HG03342 (cell line): ENCODE measurements at regions not wholly inside any gene's neighbourhood (a gene's known extent, or its start where the extent isn't known, plus 50 kb on each side); places are given as distances from the start of the nearest gene placed in this dataset.

ENCODE experiments used
- ATAC-seq: cut with Tn5 transposase; IDR thresholded peaks from one replicate; pipeline ENCODE4 v1.9.1; 2021; ENCODE audit warnings: mild to moderate bottlenecking, moderate library complexity; ENCODE audit not compliant: unreplicated experiment

DNA sequence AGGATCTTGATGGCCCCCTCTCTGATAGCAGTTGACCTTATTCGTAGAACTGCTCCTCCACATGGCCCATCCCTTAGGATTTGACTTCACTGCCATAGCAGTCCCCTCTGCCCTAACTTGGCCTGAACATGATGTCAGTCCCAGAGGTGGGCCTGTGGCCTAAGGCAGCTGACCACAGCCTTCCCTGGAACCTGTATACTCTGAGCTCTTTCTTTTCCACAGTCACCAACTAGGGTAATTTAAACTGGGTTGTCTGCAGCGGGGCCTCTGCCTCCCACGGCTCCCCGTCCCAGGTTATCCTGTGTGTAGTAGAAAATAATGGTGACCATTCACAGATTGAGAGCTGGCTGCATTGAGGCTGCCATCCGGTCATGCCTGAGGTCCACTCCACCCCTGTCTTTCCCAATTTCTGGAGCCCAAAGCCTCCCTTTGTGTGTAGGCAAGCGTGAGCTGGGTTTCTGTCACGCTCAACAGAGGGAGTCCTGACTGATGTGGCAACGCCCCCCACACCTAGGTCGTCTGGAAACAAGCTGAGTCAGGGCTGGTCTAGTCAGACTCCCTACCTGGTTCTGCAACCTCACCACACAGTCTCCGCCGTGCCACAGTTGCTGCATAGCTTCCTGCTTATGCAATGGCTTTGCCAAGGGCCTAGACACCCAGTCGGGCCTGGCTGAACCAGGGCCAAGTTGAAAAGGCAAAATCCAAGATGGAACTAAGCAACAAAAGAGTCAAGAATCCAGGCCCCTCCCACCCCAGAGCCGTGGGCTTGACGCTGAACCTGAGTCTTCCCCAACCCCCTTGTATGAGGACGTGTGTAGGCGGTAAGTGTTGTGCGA, 284.5 kb downstream of the XXYLT1 start:
- ATAC-seq, result no peak

DNA sequence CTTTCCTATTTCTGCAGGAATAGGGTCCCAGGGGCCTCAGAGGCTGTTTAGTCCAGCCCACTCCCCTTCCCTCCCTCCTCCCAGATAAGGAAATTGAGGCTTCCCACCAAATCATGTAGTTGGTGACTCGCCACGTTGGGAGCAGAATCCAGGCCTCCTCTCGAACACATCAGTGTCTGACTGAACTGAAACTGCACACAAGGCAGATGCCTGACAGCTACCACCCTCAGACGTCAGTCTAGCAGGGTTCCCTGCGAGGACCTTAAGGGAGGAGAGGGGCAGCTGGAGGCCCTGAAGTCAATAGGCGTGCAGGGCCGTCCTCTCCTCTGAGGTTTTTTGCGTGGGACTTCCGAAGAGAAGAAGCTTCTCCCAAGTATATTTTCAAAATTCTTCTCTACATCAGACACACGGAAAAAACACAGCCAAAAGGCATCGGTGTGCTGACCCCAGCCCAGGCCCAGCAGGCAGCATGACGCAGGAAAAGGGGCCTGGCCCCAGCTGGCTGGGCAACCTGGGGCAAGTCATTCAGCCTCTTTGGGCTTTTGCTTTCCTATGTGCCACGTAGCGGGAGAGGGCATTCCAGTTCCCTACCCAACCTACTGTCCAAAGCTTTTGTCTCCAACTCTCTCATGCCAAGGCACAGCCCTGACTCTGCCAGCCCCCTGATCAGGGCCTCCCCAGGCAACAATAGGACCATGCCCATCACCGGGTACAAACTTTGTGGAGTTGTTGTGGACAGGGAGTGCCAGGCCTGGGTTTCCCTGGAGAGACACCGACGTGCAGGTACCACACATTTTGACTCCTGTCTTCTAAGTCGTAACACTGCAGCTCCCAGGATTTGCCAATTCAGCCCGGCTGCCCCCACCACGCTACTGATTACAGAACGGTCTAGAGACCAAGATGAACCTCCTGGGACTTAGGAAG, 283.1 kb downstream of the XXYLT1 start:
- no peak for ATAC-seq

DNA sequence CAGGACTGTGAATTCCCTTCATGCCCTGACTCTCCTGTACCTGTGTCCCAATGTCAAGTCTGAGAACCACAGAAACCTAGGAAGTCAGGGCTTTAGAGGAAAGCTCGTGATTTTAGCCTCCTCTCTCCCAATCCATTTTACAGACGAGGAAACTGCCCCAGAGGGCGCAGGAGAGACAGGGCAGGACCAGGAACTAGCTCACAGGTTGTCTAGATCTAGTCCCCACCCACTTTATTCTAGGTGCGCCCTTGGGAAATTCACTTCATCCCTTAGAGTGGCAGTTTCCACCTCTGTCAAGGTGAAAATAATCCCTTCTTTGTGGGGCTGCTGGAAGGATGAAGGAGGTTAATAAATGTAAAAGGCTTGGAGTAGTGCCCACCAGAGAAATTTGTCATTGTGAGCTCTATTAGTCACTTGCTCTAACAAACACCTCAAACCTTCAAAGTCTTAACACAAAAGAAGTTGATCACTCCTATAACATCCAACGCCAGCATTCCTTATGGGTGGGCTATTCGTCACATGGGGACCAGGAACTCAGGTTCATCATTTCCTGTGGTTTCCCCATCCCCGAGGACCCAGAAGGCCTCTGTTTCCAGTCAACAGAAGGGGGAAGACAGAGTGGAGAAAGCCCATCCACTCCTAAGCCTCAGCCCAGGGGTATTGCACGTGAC, 282.3 kb downstream of the XXYLT1 start:
- ATAC-seq, result no peak

DNA sequence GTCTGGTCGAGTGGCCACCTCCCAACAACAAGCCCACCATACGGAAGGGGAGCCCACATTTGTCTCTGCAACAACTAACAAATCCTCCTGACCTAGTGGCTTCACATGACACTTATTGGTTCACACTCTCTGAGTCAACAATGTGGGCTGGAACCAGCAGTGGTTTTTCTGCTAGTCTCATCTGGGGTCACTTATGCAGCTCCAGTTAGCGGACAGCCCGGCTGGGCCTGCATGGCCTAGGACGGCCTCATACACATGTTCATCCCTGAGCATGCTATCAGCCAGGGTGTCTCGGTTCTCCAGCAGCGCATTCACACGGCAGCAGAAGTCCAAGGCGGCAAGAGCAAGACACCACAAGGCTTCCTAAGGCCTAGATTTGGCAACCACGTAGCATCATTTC, 281.7 kb downstream of the XXYLT1 start:
- ATAC-seq, result no peak

DNA sequence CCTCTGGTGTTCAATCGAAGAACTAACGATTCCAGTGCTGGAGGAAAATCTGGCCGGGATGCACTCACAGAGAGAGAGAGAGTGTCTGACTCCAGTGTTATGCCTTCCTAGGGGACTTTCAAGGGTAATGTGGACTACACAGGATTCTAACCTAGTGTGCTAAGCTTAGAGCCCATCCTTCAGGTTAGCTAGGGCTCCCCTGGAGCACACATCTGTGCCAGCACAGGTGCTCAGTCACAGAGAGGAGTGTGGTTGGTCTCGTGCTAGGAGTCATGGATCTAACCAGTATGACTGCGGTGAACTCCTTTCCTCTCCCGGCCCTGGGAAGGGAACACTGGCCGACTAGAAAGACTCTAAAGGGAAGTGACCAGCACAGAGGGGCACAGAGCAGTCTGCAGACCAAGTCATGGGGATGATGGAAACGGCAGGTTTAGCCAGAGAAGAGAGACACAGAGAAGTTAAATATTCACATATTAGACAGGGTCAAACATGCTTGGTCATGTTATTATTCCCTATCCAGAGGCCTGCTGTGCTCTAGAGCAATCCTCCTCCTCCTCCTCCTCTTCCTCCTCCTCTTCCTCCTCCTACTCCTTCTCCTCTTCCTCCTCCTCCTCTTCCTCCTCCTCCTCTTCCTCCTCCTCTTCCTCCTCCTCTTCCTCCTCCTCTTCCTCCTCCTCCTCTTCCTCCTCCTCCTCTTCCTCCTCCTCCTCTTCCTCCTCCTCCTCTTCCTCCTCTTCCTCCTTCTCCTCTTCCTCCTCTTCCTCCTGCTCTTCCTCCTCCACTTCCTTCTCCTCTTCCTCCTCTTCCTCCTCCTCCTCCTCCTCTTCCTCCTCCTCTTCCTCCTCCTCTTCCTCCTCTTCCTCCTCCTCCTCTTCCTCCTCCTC, 280.3 kb downstream of the XXYLT1 start:
- no peak for ATAC-seq

DNA sequence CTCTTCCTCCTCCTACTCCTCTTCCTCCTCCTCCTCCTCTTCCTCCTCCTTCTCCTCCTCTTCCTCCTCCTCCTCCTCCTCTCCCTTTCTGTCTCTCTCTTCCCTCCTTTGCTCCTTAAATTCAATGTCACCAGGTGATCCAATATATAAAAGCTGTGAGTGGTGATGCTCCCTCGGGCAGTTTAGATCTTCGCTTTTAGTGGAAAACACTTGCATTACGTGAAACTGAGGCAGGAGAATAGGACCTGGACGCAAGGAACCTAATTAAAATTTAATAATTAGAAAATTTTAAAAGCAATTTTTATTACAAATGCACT, 279.7 kb downstream of the XXYLT1 start:
- no peak for ATAC-seq

DNA sequence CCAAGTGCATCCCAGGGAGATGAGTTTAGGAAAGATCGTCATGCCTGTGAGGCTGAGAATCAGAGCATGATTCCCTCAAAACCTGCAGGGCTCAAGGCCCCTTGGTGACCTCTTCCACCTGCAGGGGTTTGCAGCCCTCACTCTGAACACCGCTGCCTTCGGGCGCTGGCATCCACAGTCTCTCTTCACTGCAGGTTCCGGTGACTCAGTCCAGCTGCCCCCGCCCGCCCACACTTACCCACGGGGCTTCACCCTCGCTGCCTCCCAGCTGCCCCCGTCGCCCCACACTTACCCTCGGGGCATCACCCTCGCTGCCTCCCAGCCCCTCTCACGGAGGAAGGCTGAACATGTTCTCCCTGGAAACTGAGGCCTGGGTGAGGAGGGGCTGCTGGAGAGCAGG, 277.1 kb downstream of the XXYLT1 start:
- no peak for ATAC-seq

DNA sequence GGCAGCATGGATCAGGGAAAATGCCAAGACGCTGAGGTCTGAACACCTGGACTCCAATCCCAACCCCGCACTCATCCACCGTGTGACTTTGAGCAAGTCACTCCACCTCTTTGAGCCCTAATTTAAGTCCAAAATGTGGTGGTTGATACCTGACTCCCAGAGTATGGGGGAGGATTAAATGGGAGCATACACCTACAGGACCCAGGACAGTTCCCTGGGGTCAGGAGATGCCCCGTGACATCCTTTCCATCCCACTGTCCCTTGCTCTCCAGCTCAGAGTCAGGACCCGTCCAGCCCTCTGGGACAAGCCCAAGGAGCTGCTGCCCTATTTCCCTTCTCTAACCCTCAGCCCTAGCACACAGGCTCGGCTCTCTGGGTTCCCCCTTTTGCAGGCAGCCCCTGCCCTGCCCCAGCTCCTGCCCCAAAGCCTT, 276.4 kb downstream of the XXYLT1 start:
- ATAC-seq, result no peak

DNA sequence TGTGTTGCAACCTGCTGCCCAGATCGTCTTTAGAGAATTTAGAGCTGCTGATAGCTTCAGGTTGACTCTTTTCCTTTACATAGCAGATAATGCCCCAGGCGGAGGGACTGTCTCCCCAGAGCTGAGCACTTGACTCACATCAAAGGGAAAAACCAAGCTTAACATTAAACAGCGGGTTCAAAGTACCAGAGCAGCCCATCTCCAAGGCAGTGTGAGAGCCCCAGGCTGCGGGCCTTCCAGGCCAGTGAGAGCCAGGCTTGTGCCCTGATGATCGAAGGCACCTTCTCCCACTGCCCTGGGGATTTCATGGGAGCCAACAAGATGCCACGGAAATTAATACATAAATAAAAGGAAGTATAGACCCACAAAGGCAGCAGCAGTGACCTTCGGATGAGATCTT, 275.6 kb downstream of the XXYLT1 start:
- no peak for ATAC-seq

DNA sequence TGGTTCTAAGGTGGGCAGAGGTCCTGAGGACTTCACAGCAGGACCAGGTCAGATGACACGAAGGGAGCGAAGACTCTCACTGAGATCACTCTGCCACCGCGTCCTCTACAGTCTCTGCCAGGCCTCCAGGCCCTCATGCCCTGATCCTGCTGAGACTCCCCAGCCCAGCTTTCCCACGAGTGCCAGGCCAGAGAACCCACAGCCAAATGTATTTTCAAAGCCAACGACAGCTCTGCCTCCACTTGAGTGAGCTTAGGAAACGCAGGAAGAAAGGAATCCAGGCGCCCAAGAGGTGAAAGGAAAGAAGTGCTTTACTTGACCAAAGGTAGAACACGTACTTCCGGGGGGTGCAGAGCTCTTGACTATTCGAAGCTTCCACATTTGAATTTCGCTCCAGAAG, 275.0 kb downstream of the XXYLT1 start:
- ATAC-seq, result no peak

DNA sequence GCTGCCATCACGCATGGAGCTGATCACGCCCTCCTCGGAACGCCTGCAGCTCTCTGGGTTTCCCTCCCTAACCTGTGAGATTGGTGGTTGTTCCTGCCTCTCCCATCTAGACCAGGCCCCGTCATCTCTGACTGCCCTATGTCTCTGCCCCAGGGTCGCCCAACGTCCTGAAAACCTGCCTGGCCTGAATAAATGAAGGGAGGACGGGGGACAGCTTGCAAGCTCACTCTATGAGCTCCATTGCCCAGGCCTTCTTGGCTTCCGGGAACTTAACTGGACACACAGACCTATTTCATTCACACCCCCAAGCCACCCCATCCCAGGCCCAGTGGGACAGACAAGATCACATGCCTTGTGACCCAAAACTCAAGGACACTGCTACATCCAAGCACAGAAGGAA, 274.2 kb downstream of the XXYLT1 start:
- ATAC-seq, result no peak

DNA sequence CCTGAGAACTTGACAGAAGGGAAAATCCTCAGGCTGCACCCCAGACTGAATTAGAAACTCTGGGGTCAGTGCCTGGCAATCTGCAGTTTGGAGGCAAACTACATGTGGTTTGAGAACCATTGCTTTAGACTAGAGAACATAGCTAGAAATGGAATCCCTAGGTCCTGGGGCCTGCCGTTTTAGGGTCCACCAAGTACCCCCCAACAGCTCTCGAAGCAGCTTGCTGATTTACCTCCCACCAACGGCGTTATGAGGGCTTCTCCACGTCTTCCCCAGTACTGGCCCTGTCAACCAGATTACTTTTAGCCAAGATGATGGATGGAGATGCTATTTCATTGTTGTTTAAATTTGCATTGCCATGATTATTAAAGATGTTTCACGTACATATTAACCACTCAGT, 272.5 kb downstream of the XXYLT1 start:
- no peak for ATAC-seq

DNA sequence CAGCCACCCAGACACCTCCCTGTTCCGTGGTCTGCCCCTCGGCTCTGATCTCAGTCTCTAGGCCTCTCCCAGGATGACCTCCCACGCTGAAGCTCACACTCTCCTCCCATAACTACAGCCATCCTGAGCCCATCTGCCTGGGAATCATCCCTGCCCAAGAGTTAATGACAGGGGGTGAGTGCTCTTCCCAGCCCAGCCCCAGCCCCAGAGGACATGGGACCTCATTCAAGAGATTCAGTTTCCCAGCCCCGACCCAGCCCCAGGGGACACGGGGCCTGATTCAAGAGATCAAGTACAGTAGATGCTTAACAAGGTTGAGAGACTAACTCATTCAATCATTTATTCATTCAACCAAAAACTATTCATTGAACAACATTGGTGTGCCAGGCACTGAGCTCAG, 272.0 kb downstream of the XXYLT1 start:
- ATAC-seq, result no peak

DNA sequence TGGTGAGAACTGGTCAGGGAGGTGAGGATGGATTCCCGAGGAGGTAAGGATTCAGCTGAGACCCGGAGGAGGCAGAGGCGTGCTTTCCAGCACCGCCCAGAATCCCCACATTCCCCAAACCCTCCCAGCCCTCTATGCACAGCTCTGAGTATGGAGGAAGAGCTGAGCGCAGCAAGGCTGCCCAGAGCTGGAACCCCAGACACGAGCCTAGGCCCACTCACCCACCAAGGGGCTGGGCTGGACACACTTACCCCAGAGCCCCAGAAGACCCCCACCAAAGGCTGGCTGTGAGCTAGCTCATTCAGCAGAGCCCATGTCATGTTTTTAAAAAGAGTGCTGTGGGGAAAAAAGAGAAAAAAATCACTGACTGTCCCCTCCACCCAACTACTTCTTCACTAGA, 271.5 kb downstream of the XXYLT1 start:
- no peak for ATAC-seq

DNA sequence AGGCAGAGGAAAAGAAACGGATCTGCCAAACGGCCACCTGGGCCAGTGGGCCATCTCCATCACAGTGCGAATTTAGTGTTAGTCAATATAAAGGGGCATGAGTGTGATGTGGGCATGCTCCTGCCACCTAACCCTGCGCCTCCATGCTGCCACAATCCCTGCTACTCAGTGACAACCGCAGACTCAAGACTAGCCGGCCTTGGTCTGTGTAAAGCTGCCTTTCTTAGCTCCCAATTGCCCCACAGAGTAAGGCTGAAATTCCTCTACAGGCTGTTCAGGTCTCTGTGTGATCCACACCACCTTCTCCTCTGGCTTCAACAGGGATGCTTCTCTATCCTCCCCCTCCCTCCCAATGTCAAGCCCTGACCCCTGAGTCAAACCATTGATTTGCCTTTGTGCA, 269.7 kb downstream of the XXYLT1 start:
- no peak for ATAC-seq

DNA sequence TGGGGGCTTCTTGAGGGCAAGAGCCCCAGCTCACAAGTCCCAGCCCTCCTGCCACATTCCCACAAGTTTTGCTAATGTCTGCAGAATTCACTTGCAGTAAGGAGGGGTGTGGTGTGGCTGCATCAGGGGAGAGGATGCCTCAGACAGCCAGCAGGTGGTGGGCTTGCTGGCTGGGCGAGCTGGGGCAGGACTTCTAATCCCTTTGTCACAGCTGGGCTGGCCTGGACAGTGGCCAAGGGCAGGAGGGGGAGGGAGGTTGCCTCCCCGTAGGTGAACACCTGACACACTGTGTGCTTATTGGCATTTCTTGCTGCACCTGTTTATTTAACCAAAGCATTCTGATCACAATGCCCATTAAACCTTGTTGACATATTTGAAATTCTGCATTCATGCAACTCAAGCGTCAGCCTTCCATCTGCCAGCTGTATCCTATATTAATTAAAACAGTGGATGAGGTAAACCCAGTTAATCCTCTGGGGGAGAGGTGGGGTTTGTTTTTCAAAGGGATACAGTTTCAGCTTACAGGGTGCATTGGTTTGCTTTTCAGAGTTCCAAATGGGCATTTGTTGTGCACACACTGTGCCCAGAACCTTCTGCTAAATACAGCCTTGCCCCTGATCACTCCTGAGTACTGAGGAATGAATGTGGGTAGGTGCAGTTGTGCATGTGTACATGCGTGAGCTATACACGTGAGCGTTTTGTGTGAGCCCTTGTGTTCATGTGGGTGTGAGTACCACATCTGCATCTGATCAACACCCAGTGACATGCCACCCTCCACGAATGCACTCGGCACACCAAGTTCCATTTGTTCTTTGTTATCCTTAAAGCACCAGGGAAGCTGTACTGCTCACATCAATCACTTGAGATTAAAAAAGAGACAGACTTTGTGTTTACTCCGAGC, 268.7 kb downstream of the XXYLT1 start:
- ATAC-seq, result no peak

DNA sequence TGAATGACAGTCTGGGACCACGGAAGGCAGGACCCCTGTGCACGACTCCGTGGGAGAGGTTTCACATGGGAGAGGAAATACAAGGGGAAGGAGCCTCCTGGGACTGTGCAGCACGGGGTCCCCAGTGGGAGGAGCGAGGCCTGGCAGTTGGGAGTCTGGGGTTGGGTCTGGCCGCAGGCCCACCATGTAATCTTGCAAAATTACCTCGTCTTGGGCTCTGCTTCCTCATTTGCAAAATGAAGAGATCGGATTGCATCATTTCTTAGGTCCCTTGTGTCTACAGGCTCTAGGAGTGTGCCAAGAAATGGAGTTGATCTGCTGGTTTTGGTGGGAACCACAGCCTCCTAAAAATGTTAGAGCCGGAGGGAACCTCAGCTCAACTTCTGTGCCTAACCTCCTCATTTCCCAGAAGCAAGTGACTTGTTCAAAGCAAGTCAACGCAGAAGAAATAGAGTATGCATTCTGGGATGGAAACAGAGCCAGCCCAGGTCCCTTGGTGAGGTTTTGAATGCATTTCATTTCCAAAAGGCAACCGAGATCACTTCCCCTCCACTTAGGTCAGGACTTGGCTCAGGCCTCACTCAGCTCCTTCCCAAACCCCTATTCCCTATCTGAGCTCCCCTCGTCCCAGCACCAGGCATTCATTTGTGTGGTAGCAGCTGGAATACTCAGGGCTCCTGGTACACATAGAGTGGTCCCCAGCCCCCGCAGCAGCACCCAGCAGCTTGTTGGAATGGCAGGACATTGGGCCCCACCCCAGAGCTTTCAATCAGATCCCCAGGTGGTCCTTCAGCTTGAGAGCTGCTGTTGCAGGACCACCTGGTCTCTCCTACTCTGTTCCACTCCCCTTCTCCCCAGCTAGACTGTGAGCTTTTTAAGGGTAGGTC, 267.7 kb downstream of the XXYLT1 start:
- no peak for ATAC-seq

DNA sequence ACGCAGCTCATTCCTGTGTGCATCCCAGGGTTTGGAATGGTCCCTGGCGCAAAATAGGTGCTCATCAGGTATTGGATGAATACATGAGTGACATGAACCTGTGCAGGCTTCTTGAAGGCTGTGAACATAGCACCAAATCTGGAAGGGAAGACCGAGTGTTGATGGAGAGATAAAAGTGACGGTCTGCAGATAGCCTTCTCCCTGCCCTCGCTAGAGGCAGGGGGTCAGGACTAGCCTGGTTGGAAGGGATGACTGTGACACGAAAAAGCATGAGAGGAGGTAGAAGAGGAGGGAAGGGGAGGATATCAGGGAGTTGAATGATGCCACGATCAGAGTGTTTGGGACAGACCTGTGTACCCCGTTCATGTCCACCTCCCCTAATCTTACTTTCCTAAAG, 267.1 kb downstream of the XXYLT1 start:
- no peak for ATAC-seq
